GM12878 (cell line): ENCODE measurements at regions not wholly inside any gene's neighbourhood (a gene's known extent, or its start where the extent isn't known, plus 50 kb on each side); places are given as distances from the start of the nearest gene placed in this dataset.

ENCODE experiments used
- ATAC-seq: fragments of 200-7000 bp; cut with Tn5 transposase; 3 replicates; pipeline ENCODE4 v1.9.1; 2020; ENCODE audit warnings: mild to moderate bottlenecking, moderate library complexity
- BruUV-seq: library from RNA; stranded (reverse); fragments of 400-500 nt; replicated peaks from 2 replicates; lab custom pipeline; 2021; lab: Mats Ljungman, UMichigan
- CTCF ChIA-PET: fragments of 300-600 bp; sonication (Branson Sonifier 250); formaldehyde crosslinking; extraction: SDS; loops from one replicate; lab custom pipeline; 2021; ENCODE audit warnings: inconsistent platforms; lab: Yijun Ruan, JAX
- POLR2A ChIA-PET: fragments of 350-600 bp; formaldehyde crosslinking; extraction: SDS; loops from one replicate; lab custom pipeline; 2021; ENCODE audit warnings: inconsistent platforms; lab: Charles Lee
- RAD21 ChIA-PET: fragments of 300-600 bp; sonication (Branson Sonifier 250); formaldehyde crosslinking; loops from one replicate; lab custom pipeline; 2023; ENCODE audit warnings: antibody characterized with exemption; ENCODE audit not compliant: unreplicated experiment; lab: Charles Lee
- SMC1A ChIA-PET: fragments of 300-600 bp; sonication (Branson Sonifier 250); formaldehyde crosslinking; loops from one replicate; lab custom pipeline; 2023; ENCODE audit not compliant: unreplicated experiment, uncharacterized antibody; lab: Charles Lee
- DNase-seq: peaks from one replicate; pipeline ENCODE4 v3.0.0-alpha.2; 2011; ENCODE audit warnings: low read depth, low spot score
- FAIRE-seq: peaks from 3 replicates; lab custom pipeline; 2011; peaks lifted over from hg19 to GRCh38; lab: Jason Lieb, UNC
- H2AFZ ChIP-seq: 2 replicates; pipeline ENCODE4 v1.6.0; 2011; ENCODE audit warnings: low read depth, low read length, control low read depth; ENCODE audit not compliant: control insufficient read depth
- H3K27ac ChIP-seq: 2 replicates; pipeline ENCODE4 v1.5.1; 2011; ENCODE audit warnings: control low read depth; ENCODE audit not compliant: control insufficient read depth, insufficient read depth
- H3K27me3 ChIP-seq, 2 experiments: replicated peaks in 1 of 2; 2 replicates each; pipeline versions ENCODE4 v1.6.0 to v1.6.1; 2011; ENCODE audit warnings: low read length in 1 of 2; ENCODE audit not compliant: control insufficient read depth in 2 of 2, insufficient read depth in 2 of 2
- H3K36me3 ChIP-seq, 2 experiments: 2 replicates each; pipeline ENCODE4 v1.5.1; 2011; ENCODE audit warnings: low read length in 1 of 2; ENCODE audit not compliant: control insufficient read depth in 2 of 2, insufficient read depth in 2 of 2
- H3K4me1 ChIP-seq: 2 replicates; pipeline ENCODE4 v1.6.1; 2011; ENCODE audit warnings: mild to moderate bottlenecking, low read length, moderate library complexity, mixed read lengths; ENCODE audit not compliant: control insufficient read depth, insufficient read depth
- H3K4me2 ChIP-seq: 2 replicates; pipeline ENCODE4 v1.6.0; 2011; ENCODE audit warnings: control low read depth; ENCODE audit not compliant: control insufficient read depth, insufficient read depth
- H3K4me3 ChIP-seq: fragments of 200-600 bp; sonication (generic); 2 replicates; pipeline ENCODE4 v1.5.1; 2016
- H3K79me2 ChIP-seq: 2 replicates; pipeline ENCODE4 v1.6.0; 2011; ENCODE audit warnings: low read length; ENCODE audit not compliant: control insufficient read depth, insufficient read depth
- H3K9ac ChIP-seq: 2 replicates; pipeline ENCODE4 v1.8.0; 2011; ENCODE audit warnings: low read length, control low read depth, mixed read lengths; ENCODE audit not compliant: control insufficient read depth, insufficient read depth
- H3K9me3 ChIP-seq: replicated peaks from 3 replicates; pipeline ENCODE4 v1.5.1; 2011; ENCODE audit warnings: mild to moderate bottlenecking, low read length; ENCODE audit not compliant: control insufficient read depth, insufficient read depth
- H4K20me1 ChIP-seq: 2 replicates; pipeline ENCODE4 v1.6.0; 2011; ENCODE audit not compliant: control insufficient read depth, insufficient read depth
- ATF7 ChIP-seq: fragments of 450-650 bp; IDR thresholded peaks from 2 replicates; pipeline ENCODE4 v1.6.1; 2016; ENCODE audit warnings: low read depth, mild to moderate bottlenecking
- HDAC6 ChIP-seq: fragments of 200-600 bp; sonication (generic); IDR thresholded peaks from one replicate; pipeline ENCODE4 v1.8.0; 2017; ENCODE audit warnings: antibody characterized with exemption; ENCODE audit not compliant: unreplicated experiment
- MTA2 ChIP-seq: fragments of 450-650 bp; IDR thresholded peaks from 2 replicates; pipeline ENCODE4 v1.6.1; 2016; ENCODE audit warnings: low read depth, mild to moderate bottlenecking, moderate library complexity
- MTA3 ChIP-seq: IDR thresholded peaks from 2 replicates; pipeline ENCODE4 v1.6.1; 2012; ENCODE audit warnings: low read length, inconsistent platforms, borderline replicate concordance
- RUNX3 ChIP-seq: IDR thresholded peaks from 2 replicates; pipeline ENCODE4 v1.6.1; 2012; ENCODE audit warnings: low read length, inconsistent platforms
- SIX5 ChIP-seq: IDR thresholded peaks from 2 replicates; pipeline ENCODE4 v1.6.1; 2011; ENCODE audit warnings: mild to moderate bottlenecking, low read depth, low read length, moderate library complexity; ENCODE audit not compliant: severe bottlenecking
- SMARCA5 ChIP-seq: fragments of 450-650 bp; IDR thresholded peaks from 2 replicates; pipeline ENCODE4 v1.6.1; 2017; ENCODE audit warnings: mild to moderate bottlenecking
- SPI1 ChIP-seq: IDR thresholded peaks from 2 replicates; pipeline ENCODE4 v1.6.1; 2011; ENCODE audit warnings: low read depth, mild to moderate bottlenecking, low read length, moderate library complexity, borderline replicate concordance; ENCODE audit not compliant: insufficient read depth
- SRF ChIP-seq, 2 experiments: IDR thresholded peaks; 2 replicates each; pipeline ENCODE4 v1.6.1; 2011; ENCODE audit warnings: low read depth in 2 of 2, low read length in 2 of 2, mild to moderate bottlenecking in 1 of 2, moderate library complexity in 1 of 2
- TCF3 ChIP-seq: IDR thresholded peaks from 2 replicates; pipeline ENCODE4 v1.6.1; 2012; ENCODE audit warnings: low read depth, mild to moderate bottlenecking, low read length, borderline replicate concordance; ENCODE audit not compliant: insufficient read depth
- WGBS: methylation state at CpG from one replicate; pipeline ENCODE4 v1.1.6; 2016; ENCODE audit warnings: low lambda C conversion rate; ENCODE audit not compliant: insufficient replicate concordance, insufficient coverage; ENCODE audit errors: missing lambda C conversion rate; 5-methylcytosine and 5-hydroxymethylcytosine counted together
- in situ Hi-C: fragments of 300-500 bp; cut with MboI; formaldehyde crosslinking; loops from 9 replicates; pipeline ENCODE4 v1.14.3; 2018; ENCODE audit warnings: mixed read lengths
- intact Hi-C: fragments of 100-400 bp; cut with micrococcal nuclease; formaldehyde crosslinking; loops from one replicate; pipeline ENCODE4 v1.14.2; 2022; ENCODE audit not compliant: unreplicated experiment
- TF ChIP-seq, protein P1 (sequence below): fragments of 450-650 bp; IDR thresholded peaks from 2 replicates; pipeline ENCODE4 v1.6.1; 2017; ENCODE audit warnings: antibody characterized with exemption, mild to moderate bottlenecking, moderate library complexity
- TF ChIP-seq, protein P2 (sequence below): fragments of 450-650 bp; IDR thresholded peaks from 2 replicates; pipeline ENCODE4 v1.6.1; 2018; ENCODE audit warnings: mild to moderate bottlenecking, low read depth, moderate library complexity; ENCODE audit not compliant: partially characterized antibody
- TF ChIP-seq, protein P3 (sequence below): fragments of 450-650 bp; IDR thresholded peaks from 2 replicates; pipeline ENCODE4 v1.6.1; 2017; ENCODE audit warnings: borderline replicate concordance
- TF ChIP-seq, protein P4 (sequence below): fragments of 450-650 bp; IDR thresholded peaks from 2 replicates; pipeline ENCODE4 v1.6.1; 2014; ENCODE audit warnings: mild to moderate bottlenecking
- TF ChIP-seq, protein P5 (sequence below): IDR thresholded peaks from 2 replicates; pipeline ENCODE4 v1.6.1; 2011; ENCODE audit warnings: low read depth, mild to moderate bottlenecking, low read length, moderate library complexity, borderline replicate concordance; ENCODE audit errors: extremely low read depth

DNA sequence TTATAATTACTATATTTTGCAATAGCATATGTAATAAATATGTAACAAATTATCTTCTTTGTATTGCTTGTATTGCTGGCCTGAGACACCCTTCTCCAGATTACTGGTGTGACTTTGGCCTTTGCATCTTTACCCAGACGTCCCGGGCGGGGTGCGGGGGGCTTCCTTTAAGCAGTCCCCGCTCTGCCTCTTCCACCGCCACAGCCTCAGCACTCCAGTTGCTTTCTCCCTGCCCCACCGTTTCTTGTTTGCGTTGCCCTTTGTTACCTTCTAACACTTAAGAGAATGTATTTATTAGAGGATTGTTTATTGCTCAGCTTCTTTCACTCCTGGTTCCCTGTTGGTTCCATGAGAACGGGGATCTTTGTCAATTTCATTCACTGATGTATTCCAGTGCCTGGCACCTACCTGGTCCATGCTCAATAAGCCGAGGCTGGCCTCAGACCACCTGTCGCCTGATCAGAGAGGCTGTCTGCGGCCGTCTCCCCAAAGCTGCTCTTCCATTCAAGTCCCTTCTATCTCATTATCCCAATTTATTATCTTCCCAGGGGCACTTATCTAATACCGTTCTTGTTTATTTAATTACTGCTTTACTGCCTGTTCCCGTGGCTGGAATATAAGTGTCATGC lies 100.5 kb upstream of the RFLNA start:
- in situ Hi-C loops (no loop called here), intact Hi-C loops (no loop called here)
- WGBS = 56% methylated on average over 15 of the region's 15 CpGs
- TF ChIP-seq TCF3 (no peak), MTA3 (no peak), SPI1 (no peak), SMARCA5 (no peak), MTA2 (no peak), SIX5 (no peak), SRF (IDR thresholded peaks at IDR 0.05; ENCODE audit: low read depth in 2 of 2, low read length in 2 of 2) (no peak), RUNX3 (no peak), ATF7 (no peak), HDAC6 (no peak)
- TF ChIP-seq, protein P1, sequence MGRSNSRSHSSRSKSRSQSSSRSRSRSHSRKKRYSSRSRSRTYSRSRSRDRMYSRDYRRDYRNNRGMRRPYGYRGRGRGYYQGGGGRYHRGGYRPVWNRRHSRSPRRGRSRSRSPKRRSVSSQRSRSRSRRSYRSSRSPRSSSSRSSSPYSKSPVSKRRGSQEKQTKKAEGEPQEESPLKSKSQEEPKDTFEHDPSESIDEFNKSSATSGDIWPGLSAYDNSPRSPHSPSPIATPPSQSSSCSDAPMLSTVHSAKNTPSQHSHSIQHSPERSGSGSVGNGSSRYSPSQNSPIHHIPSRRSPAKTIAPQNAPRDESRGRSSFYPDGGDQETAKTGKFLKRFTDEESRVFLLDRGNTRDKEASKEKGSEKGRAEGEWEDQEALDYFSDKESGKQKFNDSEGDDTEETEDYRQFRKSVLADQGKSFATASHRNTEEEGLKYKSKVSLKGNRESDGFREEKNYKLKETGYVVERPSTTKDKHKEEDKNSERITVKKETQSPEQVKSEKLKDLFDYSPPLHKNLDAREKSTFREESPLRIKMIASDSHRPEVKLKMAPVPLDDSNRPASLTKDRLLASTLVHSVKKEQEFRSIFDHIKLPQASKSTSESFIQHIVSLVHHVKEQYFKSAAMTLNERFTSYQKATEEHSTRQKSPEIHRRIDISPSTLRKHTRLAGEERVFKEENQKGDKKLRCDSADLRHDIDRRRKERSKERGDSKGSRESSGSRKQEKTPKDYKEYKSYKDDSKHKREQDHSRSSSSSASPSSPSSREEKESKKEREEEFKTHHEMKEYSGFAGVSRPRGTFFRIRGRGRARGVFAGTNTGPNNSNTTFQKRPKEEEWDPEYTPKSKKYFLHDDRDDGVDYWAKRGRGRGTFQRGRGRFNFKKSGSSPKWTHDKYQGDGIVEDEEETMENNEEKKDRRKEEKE = no peak
- TF ChIP-seq, protein P2, sequence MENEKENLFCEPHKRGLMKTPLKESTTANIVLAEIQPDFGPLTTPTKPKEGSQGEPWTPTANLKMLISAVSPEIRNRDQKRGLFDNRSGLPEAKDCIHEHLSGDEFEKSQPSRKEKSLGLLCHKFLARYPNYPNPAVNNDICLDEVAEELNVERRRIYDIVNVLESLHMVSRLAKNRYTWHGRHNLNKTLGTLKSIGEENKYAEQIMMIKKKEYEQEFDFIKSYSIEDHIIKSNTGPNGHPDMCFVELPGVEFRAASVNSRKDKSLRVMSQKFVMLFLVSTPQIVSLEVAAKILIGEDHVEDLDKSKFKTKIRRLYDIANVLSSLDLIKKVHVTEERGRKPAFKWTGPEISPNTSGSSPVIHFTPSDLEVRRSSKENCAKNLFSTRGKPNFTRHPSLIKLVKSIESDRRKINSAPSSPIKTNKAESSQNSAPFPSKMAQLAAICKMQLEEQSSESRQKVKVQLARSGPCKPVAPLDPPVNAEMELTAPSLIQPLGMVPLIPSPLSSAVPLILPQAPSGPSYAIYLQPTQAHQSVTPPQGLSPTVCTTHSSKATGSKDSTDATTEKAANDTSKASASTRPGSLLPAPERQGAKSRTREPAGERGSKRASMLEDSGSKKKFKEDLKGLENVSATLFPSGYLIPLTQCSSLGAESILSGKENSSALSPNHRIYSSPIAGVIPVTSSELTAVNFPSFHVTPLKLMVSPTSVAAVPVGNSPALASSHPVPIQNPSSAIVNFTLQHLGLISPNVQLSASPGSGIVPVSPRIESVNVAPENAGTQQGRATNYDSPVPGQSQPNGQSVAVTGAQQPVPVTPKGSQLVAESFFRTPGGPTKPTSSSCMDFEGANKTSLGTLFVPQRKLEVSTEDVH = no peak
- TF ChIP-seq, protein P3, sequence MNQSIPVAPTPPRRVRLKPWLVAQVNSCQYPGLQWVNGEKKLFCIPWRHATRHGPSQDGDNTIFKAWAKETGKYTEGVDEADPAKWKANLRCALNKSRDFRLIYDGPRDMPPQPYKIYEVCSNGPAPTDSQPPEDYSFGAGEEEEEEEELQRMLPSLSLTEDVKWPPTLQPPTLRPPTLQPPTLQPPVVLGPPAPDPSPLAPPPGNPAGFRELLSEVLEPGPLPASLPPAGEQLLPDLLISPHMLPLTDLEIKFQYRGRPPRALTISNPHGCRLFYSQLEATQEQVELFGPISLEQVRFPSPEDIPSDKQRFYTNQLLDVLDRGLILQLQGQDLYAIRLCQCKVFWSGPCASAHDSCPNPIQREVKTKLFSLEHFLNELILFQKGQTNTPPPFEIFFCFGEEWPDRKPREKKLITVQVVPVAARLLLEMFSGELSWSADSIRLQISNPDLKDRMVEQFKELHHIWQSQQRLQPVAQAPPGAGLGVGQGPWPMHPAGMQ = no peak
- TF ChIP-seq, protein P4, sequence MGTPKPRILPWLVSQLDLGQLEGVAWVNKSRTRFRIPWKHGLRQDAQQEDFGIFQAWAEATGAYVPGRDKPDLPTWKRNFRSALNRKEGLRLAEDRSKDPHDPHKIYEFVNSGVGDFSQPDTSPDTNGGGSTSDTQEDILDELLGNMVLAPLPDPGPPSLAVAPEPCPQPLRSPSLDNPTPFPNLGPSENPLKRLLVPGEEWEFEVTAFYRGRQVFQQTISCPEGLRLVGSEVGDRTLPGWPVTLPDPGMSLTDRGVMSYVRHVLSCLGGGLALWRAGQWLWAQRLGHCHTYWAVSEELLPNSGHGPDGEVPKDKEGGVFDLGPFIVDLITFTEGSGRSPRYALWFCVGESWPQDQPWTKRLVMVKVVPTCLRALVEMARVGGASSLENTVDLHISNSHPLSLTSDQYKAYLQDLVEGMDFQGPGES = no peak
- TF ChIP-seq, protein P5, sequence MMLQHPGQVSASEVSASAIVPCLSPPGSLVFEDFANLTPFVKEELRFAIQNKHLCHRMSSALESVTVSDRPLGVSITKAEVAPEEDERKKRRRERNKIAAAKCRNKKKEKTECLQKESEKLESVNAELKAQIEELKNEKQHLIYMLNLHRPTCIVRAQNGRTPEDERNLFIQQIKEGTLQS = no peak

More for the DNA sequence above, 100.5 kb upstream of the RFLNA start:
- DNase-seq = no peak
- ChIA-PET CTCF (no interaction called here), RAD21 (no interaction called here), POLR2A (no interaction called here), SMC1A (no interaction called here)
- Histone ChIP-seq H3K27me3 (no peaks in the 10 kb centered on the region; a peak in 1 of 4 replicates), H3K9me3 (no peaks in the 10 kb centered on the region; the same call in 2 of the 3 replicates), H3K4me1 (no peaks in the 10 kb centered on the region), H3K9ac (no peak overlapping the region), H3K27ac (no peak overlapping the region), H3K36me3 (no peaks in the 10 kb centered on the region), H3K79me2 (no peaks in the 10 kb centered on the region), H2AFZ (no peak overlapping the region), H3K4me2 (no peak overlapping the region), H4K20me1 (no peaks in the 10 kb centered on the region), H3K4me3 (no peak overlapping the region)
- no peak for ATAC-seq
- BruUV-seq = no TSS peak
- FAIRE-seq = no peak
